Right ventricle myocardium superior (tissue), 1 donor: ENCODE measurements at regions not wholly inside any gene's neighbourhood (a gene's known extent, or its start where the extent isn't known, plus 50 kb on each side); places are given as distances from the start of the nearest gene placed in this dataset.
"Not testable (repeated sequence)": the region's sequence is repeated elsewhere in the genome, so short reads cannot be mapped to it uniquely, and the experiment has no call there.

Source experiments
- ATAC-seq: fragments of 200-7000 bp; cut with Tn5 transposase; one replicate; pipeline ENCODE4 v1.9.1; 2020; ENCODE audit warnings: mild to moderate bottlenecking; ENCODE audit not compliant: poor library complexity
- DNase-seq: peaks from one replicate; pipeline ENCODE4 v3.0.0-alpha.2; 2020
- intact Hi-C: fragments of 100-400 bp; cut with DNase I; formaldehyde crosslinking; loops from one replicate; pipeline ENCODE4 v1.11.2; 2022
- donor health status: DM: no; HTN: yes; CAD: no; lungs with severe emphysema.

DNA sequence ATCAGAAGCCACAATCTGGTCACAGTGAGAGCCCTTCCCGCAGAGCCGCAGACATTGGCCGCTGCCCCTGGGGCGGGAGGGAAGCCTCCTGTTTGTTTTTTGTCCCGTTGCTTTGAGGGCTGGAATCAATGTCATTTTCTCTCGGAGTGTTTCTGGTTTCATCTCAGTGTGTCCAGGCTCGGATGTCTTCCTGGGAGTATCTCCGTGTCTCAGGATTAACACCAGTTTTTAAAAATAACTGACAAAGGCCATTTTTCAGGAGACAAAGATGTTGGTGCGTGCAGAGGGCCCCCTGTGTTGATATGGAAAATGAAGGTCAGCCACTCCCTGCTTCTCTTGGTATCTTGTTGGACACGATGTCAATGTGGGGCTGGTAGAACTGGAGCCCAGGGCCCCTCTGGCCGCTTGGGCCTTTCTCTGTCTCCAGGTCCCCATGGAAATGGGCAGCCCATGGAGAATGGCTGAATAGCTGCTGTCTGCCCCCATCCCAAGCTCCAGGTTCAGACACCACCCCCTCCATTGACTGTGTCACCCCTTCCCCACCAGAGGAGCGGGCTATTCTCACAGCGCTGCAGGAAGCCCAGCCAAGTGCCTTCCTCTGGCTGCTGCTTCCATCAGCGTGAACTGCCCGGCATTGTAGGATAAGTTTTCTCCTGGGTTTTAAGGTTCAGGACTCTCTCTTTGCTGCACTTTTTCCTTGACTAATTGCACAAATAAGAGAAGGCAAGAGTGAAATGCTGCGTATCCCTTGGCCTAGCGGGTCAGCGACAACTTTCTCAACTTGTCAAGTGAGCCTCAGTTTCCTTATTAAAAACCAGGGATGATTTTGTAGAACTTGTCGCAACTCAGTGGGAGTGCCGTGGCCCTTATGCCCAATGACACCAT, 72.2 kb upstream of the METTL9 start:
- ATAC-seq (no peak), DNase-seq (no peak)
- intact Hi-C loops: no loop called here

DNA sequence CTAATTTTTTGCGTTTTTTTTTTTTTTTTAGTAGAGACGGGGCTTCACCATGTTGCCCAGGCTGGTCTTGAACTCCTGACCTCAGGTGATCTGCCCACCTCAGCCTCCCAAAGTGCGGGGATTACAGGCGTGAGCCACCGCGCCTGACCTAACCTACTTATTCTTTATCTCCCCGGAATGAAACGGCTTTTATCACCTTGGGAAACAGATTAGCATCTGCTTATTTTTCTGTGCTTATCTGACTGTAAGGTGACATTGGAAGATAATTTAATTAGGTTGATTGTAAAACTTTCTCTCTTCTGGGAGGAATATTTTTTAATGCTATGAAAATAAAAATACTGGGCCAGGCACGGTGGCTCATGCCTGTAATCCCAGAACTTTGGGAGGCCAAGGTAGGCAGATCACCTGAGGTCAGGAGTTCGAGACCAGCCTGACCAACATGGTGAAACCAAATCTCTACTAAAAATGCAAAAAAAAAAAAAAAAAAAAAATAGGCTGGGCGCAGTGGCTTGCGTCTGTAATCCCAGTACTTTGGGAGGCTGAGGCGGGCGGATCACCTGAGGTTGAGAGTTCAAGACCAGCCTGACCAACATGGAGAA, 70.2 kb upstream of the METTL9 start:
- not testable (repeated sequence) for DNase-seq, ATAC-seq

DNA sequence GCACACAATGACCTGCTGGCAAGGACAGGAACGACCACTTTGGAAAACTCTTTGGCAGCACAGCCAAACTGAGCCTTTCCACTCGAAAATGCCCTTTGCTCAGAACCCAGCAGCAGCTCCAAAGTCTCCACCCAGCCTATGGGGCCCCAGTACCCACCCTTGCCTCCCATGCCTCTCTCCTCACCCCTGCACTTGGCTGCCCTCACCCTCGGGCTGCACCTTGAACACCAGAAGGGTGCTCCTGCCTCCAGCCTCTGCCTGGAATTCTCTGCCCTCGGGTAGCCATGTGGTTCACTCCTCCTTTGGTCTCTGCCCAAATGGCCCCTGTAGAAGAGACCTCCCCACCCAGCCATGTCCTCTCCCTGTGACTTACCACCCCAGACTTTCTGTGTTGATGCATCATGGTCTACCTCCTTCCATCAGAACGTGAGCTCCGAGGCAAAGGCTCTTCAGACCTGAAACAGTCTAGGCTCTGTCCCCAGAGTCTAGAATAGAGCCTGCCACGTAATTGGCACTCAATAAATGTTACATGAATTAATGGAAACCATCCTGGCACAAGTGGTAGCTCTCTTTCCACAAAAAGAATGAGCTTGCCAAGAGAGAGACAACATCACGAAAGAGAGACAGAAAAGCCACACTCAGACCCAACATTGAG, 68.5 kb upstream of the METTL9 start:
- DNase-seq: not testable (repeated sequence)

More for the DNA sequence above, 70.2 kb upstream of the METTL9 start:
- intact Hi-C loops: not testable (repeated sequence)

DNA sequence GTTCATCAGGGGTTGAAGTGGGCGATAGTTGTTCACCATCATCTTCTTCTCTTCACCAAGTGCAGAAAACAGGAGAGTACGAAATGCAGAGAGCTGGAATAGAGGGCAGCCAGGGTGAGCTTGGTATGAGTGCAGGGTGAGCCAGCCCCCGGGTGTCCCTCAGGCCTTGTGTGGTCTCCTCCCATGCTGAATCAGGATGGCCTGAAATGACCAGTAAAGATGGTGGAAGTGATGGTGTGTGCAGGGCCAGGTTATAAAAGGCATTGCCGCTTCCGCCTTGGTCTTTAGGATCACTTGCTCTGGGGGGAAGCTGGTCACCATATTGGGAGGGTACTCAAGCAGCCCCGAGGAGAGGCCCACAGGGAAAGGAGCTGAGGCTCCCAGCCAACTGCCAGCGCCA, 66.4 kb upstream of the METTL9 start:
- intact Hi-C loops, ATAC-seq: not testable (repeated sequence)
- DNase-seq: peak; percentile 13

More for the DNA sequence above, 68.5 kb upstream of the METTL9 start:
- intact Hi-C loops, ATAC-seq: not testable (repeated sequence)

DNA sequence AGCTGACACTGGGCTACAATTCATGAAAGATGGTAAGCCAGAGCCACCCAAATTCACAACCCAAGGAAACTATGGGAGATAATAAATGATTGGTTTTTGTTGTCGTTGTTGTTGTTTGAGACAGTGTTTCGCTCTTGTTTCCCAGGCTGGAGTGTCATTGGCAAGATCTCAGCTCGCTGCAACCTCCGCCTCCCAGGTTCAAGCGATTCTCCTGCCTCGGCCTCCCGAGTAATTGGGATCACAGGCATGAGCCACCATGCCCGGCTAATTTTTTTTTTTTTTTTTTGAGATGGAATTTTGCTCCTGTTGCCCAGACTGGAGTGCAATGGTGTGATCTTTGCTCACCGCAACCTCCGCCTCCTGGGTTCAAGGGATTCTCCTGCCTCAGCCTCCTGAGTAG, 65.9 kb upstream of the METTL9 start:
- ATAC-seq, intact Hi-C loops: not testable (repeated sequence)
- peak; percentile 22 for DNase-seq

DNA sequence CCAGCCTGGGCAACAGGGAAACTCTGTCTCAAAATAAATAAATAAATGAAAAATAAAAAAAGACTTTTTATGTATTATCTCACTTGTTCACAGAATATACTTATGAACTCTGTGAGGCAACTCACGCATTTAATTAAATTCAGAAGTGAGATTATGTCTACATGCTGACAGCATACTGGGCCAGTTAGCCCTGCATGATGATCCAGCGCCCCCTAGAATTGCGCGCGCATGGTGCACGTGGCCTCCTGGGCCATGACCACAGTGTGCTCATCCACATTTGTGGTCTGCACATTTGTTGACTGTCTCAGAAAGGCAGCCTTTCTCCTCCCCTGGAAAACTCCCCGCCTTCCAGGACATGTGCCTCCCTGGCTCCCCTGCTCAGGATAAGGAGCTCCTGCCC, 64.8 kb upstream of the METTL9 start:
- DNase-seq: peak; percentile 23
- intact Hi-C loops: not testable (repeated sequence)

DNA sequence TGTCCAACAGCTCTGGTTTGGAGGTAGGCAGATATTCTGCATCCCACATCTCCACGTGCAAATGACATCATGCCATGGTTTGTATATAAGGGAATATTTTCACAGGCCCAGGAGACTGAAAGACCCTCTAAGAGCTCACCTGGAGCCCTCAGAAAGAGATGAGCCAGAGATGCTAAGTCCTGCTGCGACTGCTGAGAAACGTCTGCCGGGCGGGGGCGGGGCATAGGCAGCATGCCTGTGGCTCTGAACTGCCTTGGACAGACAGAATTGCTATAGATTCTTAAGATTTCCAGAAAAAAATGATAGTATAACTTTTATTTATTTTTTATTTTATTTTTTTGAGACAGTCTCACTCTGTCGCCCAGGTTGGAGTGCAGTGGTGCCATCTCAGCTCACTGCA, 64.2 kb upstream of the METTL9 start:
- ATAC-seq, intact Hi-C loops: not testable (repeated sequence)
- peak; percentile 26 for DNase-seq

More for the DNA sequence above, 64.8 kb upstream of the METTL9 start:
- not testable (repeated sequence) for ATAC-seq

DNA sequence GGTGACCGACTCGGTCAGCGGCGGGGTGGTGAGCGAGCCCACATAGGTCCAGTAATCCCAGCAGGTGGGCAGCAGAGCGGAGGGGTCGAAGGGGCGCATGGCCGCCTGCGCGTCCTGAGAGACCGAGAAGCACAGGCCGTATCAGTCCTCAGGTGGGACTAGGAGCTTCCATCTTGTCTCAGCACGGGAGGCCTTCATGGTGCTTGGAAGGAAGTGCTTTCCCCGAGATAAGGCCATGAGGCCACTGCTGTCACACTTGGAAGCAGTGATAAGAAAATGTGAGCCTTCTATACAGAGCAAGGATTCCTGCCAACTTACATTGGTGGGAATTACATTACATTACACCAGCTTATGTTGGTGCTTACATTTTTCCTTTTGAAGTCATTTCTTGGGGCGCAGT, 62.6 kb upstream of the METTL9 start:
- DNase-seq: peak; percentile 10
- ATAC-seq, intact Hi-C loops: not testable (repeated sequence)

DNA sequence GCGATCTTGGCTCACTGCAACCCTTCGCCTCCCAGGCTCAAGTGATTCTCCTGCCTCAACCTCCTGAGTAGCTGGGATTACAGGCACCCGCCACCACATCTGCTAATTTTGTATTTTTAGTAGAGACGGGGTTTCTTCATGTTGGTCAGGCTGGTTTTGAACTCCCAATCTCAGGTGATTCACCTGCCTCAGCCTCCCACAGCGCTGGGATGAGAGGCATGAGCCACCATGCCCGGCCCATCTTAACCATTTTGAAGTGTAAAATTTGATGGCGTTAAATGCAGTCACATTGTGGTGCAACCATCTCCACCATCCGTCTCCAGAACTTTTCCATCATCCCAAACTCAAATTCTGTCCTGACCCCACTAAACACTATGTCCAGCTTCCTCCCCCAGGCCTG, 61.8 kb upstream of the METTL9 start:
- peak; percentile 23 for DNase-seq
- intact Hi-C loops, ATAC-seq: not testable (repeated sequence)

DNA sequence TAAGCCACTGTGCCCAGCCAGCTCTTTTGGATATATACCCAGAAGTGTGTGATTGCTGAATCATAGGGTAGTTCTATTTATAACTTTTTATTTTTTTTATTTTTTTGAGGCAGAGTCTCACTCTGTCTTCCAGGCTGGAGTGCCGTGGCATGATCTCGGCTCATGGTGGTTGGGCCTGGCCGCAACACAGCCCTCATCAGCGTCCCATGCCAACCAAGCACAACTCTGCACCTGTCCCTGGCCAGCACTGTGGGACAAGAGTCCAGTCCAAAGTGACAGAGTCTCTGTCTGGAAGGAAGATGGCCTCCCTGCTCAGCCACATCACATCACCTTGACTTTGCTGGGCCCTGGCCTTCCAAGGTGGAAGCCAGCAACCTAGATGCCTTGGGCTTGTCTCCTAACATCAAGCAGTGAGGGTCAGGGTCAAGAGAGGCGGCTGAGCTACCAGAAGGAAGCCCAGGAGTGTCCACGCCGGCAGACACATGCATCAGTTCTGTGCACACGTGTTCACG, 60.2 kb upstream of the METTL9 start:
- peak; percentile 35 for DNase-seq
- intact Hi-C loops: not testable (repeated sequence)
- peak; percentile 47 for ATAC-seq

DNA sequence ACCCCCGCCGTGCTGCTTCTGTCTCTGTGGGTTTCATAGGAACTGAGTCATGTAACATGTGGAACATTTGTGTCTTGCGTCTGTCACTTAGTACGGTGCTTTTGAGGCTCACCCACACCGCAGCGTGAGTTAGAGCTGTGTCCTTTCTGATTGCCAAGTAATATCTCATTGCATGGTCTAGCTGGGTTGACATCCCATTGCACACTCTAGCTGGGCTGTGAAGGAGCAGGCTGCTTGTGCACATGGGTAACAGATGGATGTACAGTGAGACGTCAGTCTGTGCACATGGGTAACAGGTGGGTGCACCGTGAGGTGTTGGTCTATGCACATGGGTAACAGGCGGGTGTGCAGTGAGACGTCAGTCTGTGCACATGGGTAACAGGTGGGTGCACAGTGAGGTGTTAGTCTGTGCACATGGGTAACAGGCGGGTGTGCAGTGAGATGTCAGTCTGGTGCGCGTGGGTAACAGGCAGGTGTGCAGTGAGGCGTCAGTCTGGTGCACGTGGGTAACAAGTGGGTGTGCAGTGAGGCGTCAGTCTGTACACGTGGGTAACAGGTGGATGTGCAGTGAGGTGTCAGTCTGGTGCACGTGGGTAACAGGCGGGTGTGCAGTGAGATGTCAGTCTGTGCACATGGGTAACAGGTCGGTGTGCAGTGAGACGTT, 58.5 kb upstream of the METTL9 start:
- intact Hi-C loops: not testable (repeated sequence)
- DNase-seq (peak; percentile 30), ATAC-seq (peak; percentile 5)

DNA sequence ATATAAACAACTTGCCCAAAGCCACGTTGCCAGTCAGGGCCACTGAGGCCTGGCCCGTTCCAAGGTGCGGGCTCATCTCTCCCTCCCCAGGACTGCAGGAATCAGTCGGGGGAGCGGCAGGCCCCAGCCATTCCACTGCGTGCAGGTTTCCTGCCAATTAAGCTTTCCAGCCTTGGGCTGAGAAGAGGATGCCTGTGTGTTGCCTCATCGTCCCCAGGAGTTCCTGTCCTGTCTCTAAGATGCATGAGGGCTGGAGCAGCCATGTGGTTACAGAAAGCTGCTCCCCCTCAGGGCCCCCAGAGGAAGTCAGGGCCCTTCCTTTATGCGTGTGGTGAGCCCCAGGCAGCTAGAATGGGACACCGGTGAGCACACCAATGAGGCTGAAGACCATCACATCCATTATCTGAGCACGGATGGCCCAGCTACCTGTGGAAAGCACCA, 57.7 kb upstream of the METTL9 start:
- ATAC-seq, intact Hi-C loops: not testable (repeated sequence)
- DNase-seq: peak; percentile 21

DNA sequence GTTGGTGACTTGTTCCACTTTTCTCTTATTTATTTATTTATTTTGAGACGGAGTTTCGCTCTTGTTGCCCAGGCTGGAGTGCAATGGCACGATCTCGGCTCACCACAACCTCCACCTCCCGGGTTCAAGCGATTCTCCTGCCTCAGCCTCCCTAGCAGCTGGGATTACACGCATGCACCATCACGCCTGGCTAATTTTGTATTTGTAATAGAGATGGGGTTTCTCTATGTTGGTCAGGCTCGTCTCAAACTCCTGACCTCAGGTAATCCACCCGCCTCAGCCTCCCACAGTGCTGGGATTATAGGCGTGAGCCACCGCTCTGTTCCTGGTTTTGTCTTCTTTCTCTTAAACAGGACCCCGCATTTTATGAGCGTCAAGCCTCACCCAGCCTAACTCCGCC, 57.3 kb upstream of the METTL9 start:
- ATAC-seq, DNase-seq, intact Hi-C loops: not testable (repeated sequence)

DNA sequence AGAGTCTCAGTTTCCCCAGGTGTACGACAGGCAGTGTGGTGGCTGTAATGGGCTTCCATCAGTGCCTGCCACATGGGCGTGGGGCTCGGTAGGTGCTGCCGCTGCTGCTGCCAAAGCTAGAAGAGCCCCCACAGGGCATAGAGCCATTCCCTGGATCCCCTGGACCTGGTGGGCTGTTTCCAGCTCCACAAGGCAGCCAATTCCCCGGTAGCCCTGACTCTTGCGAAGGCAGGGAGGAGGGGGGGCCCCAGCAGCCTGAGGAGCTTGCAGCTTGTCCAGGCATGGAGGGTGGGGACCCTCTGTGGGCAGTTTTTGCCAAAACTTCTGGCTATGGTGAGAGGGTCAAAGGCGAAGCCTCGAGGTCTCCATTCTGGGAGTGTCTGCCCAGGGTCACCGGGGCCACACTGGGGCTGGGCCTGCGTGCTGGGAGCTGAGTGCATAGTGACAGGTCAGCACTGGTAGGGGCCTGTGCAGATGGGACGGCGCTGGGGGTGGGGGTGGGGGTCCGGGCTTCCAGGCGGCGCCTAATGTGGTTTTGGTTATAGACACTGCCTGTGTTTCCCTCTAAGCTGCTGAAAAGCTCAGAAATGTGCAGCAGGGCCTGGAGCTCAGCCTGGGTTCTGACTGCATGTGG, 56.8 kb upstream of the METTL9 start:
- ATAC-seq, intact Hi-C loops, DNase-seq: not testable (repeated sequence)

DNA sequence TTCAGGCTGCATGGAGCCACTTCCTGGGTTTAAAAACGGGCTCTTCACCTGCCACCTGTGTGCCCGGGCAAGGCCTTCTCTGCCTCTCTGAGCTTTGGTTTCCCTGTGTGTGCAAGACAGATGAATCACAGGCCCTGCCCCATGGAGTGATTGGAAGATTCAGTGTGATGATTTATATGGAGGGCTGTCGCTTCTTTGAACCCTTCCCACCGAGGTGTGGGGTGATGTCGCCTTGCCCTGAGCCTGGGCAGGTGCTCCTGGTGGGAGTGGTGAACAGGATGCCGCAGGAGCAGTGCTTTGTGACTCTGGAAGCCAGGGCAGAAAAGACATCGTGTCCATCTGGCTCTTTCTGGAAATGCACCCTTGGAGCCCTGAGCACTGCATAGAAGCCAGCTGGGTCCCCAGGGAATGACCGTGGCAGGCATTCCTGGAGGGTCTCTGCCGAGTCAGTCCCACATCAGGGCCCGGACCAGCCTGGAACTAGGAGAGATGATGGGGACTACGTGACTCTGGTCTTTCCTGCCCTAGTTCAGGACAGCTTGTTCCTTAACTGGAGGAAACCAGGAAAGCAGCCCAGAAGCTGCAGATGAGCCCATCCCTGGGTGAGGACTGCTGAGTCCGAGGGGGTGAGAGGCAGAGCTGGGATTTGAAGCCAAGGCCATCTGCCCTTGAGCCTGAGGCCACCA, 56.1 kb upstream of the METTL9 start:
- DNase-seq, intact Hi-C loops, ATAC-seq: not testable (repeated sequence)

DNA sequence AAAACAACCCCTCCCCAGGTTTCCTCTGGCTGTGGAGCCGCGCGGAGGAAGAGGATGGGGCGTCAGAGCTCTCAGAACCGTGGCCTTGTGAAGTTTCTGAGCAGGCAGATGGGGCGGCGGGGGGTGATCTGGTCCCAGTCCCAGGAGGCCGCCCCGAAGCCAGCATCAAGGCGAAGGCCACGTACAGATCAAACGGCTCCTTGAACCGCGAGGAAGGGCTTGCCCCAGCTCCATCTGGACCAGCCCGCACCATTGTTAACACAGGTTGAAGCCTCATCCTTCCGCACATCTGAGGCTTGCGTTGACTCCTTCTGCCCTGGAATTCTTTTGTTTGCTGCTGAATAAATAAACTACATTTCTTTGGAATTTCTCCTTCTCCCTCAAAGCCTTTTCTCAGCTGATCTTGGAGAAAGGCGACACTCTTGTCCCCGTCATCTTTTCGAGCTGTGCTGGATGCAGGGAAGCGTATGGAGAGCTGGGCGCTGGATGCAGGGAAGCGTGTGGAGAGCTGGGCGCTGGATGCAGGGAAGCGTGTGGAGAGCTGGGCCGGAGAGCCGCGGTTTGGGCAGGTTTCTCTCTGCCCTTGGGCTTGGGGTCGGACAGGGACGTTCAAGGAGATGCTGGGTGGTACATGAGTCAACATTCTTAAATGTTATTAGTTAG, 53.6 kb upstream of the METTL9 start:
- intact Hi-C loops, ATAC-seq: not testable (repeated sequence)
- peak; percentile 34 for DNase-seq

DNA sequence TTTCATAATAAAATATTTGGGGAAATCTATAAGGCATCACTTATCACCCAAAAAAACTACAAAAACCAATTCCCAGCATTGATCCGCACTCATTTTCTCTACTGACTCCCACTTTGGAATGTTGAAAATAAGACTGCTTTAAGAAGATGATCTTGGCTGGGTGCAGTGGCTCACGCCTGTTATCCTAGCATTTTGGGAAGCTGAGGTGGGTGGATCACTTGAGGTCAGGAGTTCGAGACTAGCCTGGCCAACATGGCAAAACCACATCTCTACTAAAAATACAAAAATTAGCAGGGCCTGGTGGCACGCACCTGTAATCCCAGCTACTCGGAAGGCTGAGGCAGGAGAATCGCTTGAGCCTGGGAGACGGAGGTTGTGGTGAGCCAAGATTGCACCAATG, 50.0 kb upstream of the METTL9 start:
- intact Hi-C loops, ATAC-seq, DNase-seq: not testable (repeated sequence)
